ENCODE measurements at regions not wholly inside any gene's neighbourhood (a gene's known extent, or its start where the extent isn't known, plus 50 kb on each side); places are given as distances from the start of the nearest gene placed in this dataset.

GRCh38 chr6:7006515-7007191 is 101.1 kb upstream of the RREB1 start:
- ChIA-PET POLR2A (ENCODE audit: low non-redundant PET) (interaction anchor here (0.7 kb wide), 1 partner anchor 150 kb away, joined by 3 read pairs; no protein-coding TSS in a partner anchor), CTCF (no interaction called here)
- peaks cover 6% of the 10 kb centered on the region for H3K4me1 ChIP-seq (ENCODE audit: insufficient read depth, low read length, poor library complexity, severe bottlenecking)
- no peak for TF ChIP-seq EZH2 (IDR thresholded peaks at IDR 0.05; ENCODE audit: borderline replicate concordance, low read depth, low read length, poor library complexity, severe bottlenecking)
- TF ChIP-seq CTCF (conservative IDR thresholded peaks at IDR 0.05; ENCODE audit: low read depth, low read length), result no peak
- DNase-seq (ENCODE audit: low spot score), result no peak
- no peaks in the 10 kb centered on the region for H3K9me3 ChIP-seq (ENCODE audit: low read depth, low read length, poor library complexity, severe bottlenecking)
- no peak overlapping the region for H3K4me3 ChIP-seq (ENCODE audit: low read depth, low read length, poor library complexity, severe bottlenecking)
- no peaks in the 10 kb centered on the region for H3K27me3 ChIP-seq (replicated peaks; ENCODE audit: insufficient read depth, low read depth, low read length, poor library complexity)
- H3K36me3 ChIP-seq (ENCODE audit: insufficient read depth, low read length, poor library complexity, severe bottlenecking), result no peaks in the 10 kb centered on the region
- no TSS peak for BruUV-seq (replicated peaks)
- no peak overlapping the region for H3K27ac ChIP-seq (ENCODE audit: low read depth, low read length, poor library complexity, severe bottlenecking)
- intact Hi-C loops (cut with micrococcal nuclease; ENCODE audit: unreplicated experiment), result no loop called here

GRCh38 chr6:7008451-7008988 is 99.2 kb upstream of the RREB1 start:
- H3K4me1 ChIP-seq (ENCODE audit: insufficient read depth, low read length, poor library complexity, severe bottlenecking), result peaks cover 6% of the 10 kb centered on the region
- H3K27me3 ChIP-seq (replicated peaks; ENCODE audit: insufficient read depth, low read depth, low read length, poor library complexity), result no peaks in the 10 kb centered on the region
- no peak for TF ChIP-seq EZH2 (IDR thresholded peaks at IDR 0.05; ENCODE audit: borderline replicate concordance, low read depth, low read length, poor library complexity, severe bottlenecking)
- no peak for TF ChIP-seq CTCF (conservative IDR thresholded peaks at IDR 0.05; ENCODE audit: low read depth, low read length)
- ChIA-PET POLR2A (ENCODE audit: low non-redundant PET) (no interaction called here), CTCF (no interaction called here)
- H3K9me3 ChIP-seq (ENCODE audit: low read depth, low read length, poor library complexity, severe bottlenecking), result no peaks in the 10 kb centered on the region
- H3K4me3 ChIP-seq (ENCODE audit: low read depth, low read length, poor library complexity, severe bottlenecking), result no peak overlapping the region
- H3K27ac ChIP-seq (ENCODE audit: low read depth, low read length, poor library complexity, severe bottlenecking), result no peak overlapping the region
- intact Hi-C loops (cut with micrococcal nuclease; ENCODE audit: unreplicated experiment), result no loop called here
- BruUV-seq (replicated peaks), result no TSS peak
- DNase-seq (ENCODE audit: low spot score), result no peak
- no peaks in the 10 kb centered on the region for H3K36me3 ChIP-seq (ENCODE audit: insufficient read depth, low read length, poor library complexity, severe bottlenecking)

GRCh38 chr6:7016226-7016625 is 91.5 kb upstream of the RREB1 start:
- no TSS peak for BruUV-seq (replicated peaks)
- CTCF ChIA-PET, result no interaction called here
- intact Hi-C loops (cut with micrococcal nuclease; ENCODE audit: unreplicated experiment), result no loop called here

More at GRCh38 chr6:7016226-7016625, 91.5 kb upstream of the RREB1 start:
- H3K27me3 ChIP-seq (replicated peaks; ENCODE audit: insufficient read depth, low read depth, low read length, poor library complexity), result no peaks in the 10 kb centered on the region
- no peak overlapping the region for H3K4me3 ChIP-seq (ENCODE audit: low read depth, low read length, poor library complexity, severe bottlenecking)
- POLR2A ChIA-PET (ENCODE audit: low non-redundant PET), result no interaction called here
- no peaks in the 10 kb centered on the region for H3K36me3 ChIP-seq (ENCODE audit: insufficient read depth, low read length, poor library complexity, severe bottlenecking)
- H3K9me3 ChIP-seq (ENCODE audit: low read depth, low read length, poor library complexity, severe bottlenecking), result no peaks in the 10 kb centered on the region
- no peaks in the 10 kb centered on the region for H3K4me1 ChIP-seq (ENCODE audit: insufficient read depth, low read length, poor library complexity, severe bottlenecking)
- H3K27ac ChIP-seq (ENCODE audit: low read depth, low read length, poor library complexity, severe bottlenecking), result no peak overlapping the region
- TF ChIP-seq CTCF (conservative IDR thresholded peaks at IDR 0.05; ENCODE audit: low read depth, low read length), result no peak
- no peak for TF ChIP-seq EZH2 (IDR thresholded peaks at IDR 0.05; ENCODE audit: borderline replicate concordance, low read depth, low read length, poor library complexity, severe bottlenecking)
- no peak for DNase-seq (ENCODE audit: low spot score)
